ENCODE measurements at regions not wholly inside any gene's neighbourhood (a gene's known extent, or its start where the extent isn't known, plus 50 kb on each side); places are given as distances from the start of the nearest gene placed in this dataset.

- POLR2A ChIA-PET: no interaction called here
- no peaks in the 10 kb centered on the region for H3K79me2 ChIP-seq (ENCODE audit: control insufficient read depth, insufficient read depth, low read length)
- CTCF ChIA-PET: no interaction called here
- no peak overlapping the region for H3K27ac ChIP-seq (ENCODE audit: insufficient read depth, low read depth, low read length)
- no peak for TF ChIP-seq GATA2 (IDR thresholded peaks at IDR 0.05; ENCODE audit: insufficient read depth, insufficient read length, low read depth, low read length)
- no peak for TF ChIP-seq MAX (IDR thresholded peaks at IDR 0.05; ENCODE audit: insufficient read depth, insufficient read length)
- TF ChIP-seq CTCF (IDR thresholded peaks at IDR 0.05; ENCODE audit: extremely low read depth in 1 of 2, insufficient read depth in 1 of 2, low read depth in 1 of 2, low read length in 2 of 2): no peak
- TF ChIP-seq EZH2 (IDR thresholded peaks at IDR 0.05; ENCODE audit: borderline replicate concordance, low read depth, low read length, severe bottlenecking): no peak
- no peak for TF ChIP-seq FOS (IDR thresholded peaks at IDR 0.05; ENCODE audit: borderline replicate concordance, insufficient read depth, low read length)
- TF ChIP-seq POLR2AphosphoS5 (IDR thresholded peaks at IDR 0.05; ENCODE audit: insufficient read depth, low read depth, low read length): no peak
- TF ChIP-seq MYC (IDR thresholded peaks at IDR 0.05; ENCODE audit: low read depth, low read length): no peak
- no peak for TF ChIP-seq JUN (IDR thresholded peaks at IDR 0.05; ENCODE audit: borderline replicate concordance, insufficient read depth, insufficient read length, low read depth)
- no peak for TF ChIP-seq POLR2A (IDR thresholded peaks at IDR 0.05; ENCODE audit: low read depth, low read length)
- no peaks in the 10 kb centered on the region for H3K9me1 ChIP-seq (replicated peaks; ENCODE audit: control insufficient read depth, extremely low read depth, insufficient read depth, low read length)
- no peaks in the 10 kb centered on the region for H4K20me1 ChIP-seq (replicated peaks; ENCODE audit: control insufficient read depth, extremely low read depth, insufficient read depth, low read length)
- no peak overlapping the region for H3K4me2 ChIP-seq (ENCODE audit: insufficient read depth, low read length)
- FAIRE-seq: no peak
- no peak for DNase-seq (ENCODE audit: low read depth, low spot score)
- no peaks in the 10 kb centered on the region for H3K4me1 ChIP-seq (ENCODE audit: control insufficient read depth, extremely low read depth, insufficient read depth, low read length)
- no peak overlapping the region for H3K4me3 ChIP-seq (replicated peaks in 1 of 3; ENCODE audit: insufficient read depth in 1 of 3, low read depth in 1 of 3, low read length in 3 of 3)
- H2AFZ ChIP-seq (ENCODE audit: low read depth, low read length): no peak overlapping the region
- H3K36me3 ChIP-seq (ENCODE audit: control insufficient read depth in 2 of 2, extremely low read depth in 1 of 2, insufficient read depth in 2 of 2, low read length in 2 of 2): no peaks in the 10 kb centered on the region
- H3K9ac ChIP-seq (replicated peaks; ENCODE audit: extremely low read depth, insufficient read depth, low read length): no peak overlapping the region
- dilution Hi-C loops (cut with MboI; ENCODE audit: extremely low pct_ligation_motif_present, low sequenced_read_pairs): no loop called here
- no peaks in the 10 kb centered on the region for H3K9me3 ChIP-seq (replicated peaks; ENCODE audit: control insufficient read depth, insufficient read depth, low read length)
- BruUV-seq (replicated peaks): no TSS peak
- no peaks in the 10 kb centered on the region for H3K27me3 ChIP-seq (ENCODE audit: control insufficient read depth in 2 of 2, insufficient read depth in 2 of 2, low read length in 2 of 2)
- intact Hi-C loops (cut with micrococcal nuclease): no loop called here
Measured at GRCh38 chr5:89560696-89561095, 677.7 kb upstream of the MEF2C start.

Measured in endothelial cell of umbilical vein (primary cell).